ENCODE measurements at regions not wholly inside any gene's neighbourhood (a gene's known extent, or its start where the extent isn't known, plus 50 kb on each side); places are given as distances from the start of the nearest gene placed in this dataset.

GRCh38 chr6:126914801-126915200 is 203.7 kb upstream of the RSPO3 start (continued):
- TF ChIP-seq NFXL1 (IDR thresholded peaks at IDR 0.05; ENCODE audit: borderline replicate concordance) = no peak
- TF ChIP-seq TCF7 (IDR thresholded peaks at IDR 0.05; ENCODE audit: borderline replicate concordance) = no peak
- no peak for TF ChIP-seq ZNF687 (IDR thresholded peaks at IDR 0.05)
- no peak for TF ChIP-seq HDAC2 (IDR thresholded peaks at IDR 0.05)
- no peak for TF ChIP-seq RFX5 (IDR thresholded peaks at IDR 0.05; ENCODE audit: low read depth, low read length)
- TF ChIP-seq BRCA1 (IDR thresholded peaks at IDR 0.05; ENCODE audit: low read depth, low read length) = no peak
- TF ChIP-seq CUX1 (IDR thresholded peaks at IDR 0.05; ENCODE audit: insufficient replicate concordance, low read depth, low read length) = no peak
- TF ChIP-seq CREM (IDR thresholded peaks at IDR 0.05; ENCODE audit: low read depth) = no peak
- no peak for TF ChIP-seq REST (IDR thresholded peaks at IDR 0.05; ENCODE audit: low read depth, low read length)

Data from GM12878 (cell line).